VCaP (cell line): ENCODE measurements at regions not wholly inside any gene's neighbourhood (a gene's known extent, or its start where the extent isn't known, plus 50 kb on each side); places are given as distances from the start of the nearest gene placed in this dataset.

Experiments used
- H3K27ac ChIP-seq: fragments of 450-650 bp; 2 replicates; pipeline ENCODE4 v1.5.1; 2017
- TF ChIP-seq, protein P1 (sequence below): fragments of 450-650 bp; conservative IDR thresholded peaks from 2 replicates; pipeline ENCODE4 v1.5.1; 2017; ENCODE audit warnings: mild to moderate bottlenecking, moderate library complexity

DNA sequence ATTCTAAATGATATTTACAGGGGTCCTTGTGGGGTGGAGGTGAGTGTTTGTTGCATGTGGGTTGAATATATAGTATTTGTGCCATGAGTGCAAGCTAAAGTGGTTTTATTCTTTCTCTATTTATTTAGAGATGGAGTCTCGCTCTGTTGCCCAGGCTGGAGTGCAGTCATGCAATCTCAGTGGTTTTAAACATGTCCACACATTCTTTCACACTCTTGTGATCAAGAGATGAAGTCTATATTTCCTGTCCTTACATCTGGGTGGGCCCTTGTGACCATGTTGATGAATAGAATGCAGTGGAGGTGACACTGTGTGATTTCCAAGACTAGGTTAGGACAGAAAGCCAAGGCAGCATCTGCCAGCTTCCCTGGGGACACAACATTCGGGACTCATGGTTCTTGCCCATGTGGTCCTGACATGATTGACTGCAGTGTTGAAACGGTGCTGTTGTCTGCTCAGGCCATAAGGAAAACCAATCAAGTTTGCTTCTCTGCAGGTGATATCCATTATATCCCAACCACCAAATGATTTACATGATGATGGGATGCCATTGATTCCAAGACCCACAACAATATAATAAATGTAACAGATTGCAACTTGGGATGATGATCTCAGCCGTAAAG is 172.6 kb downstream of the SUDS3 start:
- TF ChIP-seq, protein P1, sequence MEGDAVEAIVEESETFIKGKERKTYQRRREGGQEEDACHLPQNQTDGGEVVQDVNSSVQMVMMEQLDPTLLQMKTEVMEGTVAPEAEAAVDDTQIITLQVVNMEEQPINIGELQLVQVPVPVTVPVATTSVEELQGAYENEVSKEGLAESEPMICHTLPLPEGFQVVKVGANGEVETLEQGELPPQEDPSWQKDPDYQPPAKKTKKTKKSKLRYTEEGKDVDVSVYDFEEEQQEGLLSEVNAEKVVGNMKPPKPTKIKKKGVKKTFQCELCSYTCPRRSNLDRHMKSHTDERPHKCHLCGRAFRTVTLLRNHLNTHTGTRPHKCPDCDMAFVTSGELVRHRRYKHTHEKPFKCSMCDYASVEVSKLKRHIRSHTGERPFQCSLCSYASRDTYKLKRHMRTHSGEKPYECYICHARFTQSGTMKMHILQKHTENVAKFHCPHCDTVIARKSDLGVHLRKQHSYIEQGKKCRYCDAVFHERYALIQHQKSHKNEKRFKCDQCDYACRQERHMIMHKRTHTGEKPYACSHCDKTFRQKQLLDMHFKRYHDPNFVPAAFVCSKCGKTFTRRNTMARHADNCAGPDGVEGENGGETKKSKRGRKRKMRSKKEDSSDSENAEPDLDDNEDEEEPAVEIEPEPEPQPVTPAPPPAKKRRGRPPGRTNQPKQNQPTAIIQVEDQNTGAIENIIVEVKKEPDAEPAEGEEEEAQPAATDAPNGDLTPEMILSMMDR, result no peak

DNA sequence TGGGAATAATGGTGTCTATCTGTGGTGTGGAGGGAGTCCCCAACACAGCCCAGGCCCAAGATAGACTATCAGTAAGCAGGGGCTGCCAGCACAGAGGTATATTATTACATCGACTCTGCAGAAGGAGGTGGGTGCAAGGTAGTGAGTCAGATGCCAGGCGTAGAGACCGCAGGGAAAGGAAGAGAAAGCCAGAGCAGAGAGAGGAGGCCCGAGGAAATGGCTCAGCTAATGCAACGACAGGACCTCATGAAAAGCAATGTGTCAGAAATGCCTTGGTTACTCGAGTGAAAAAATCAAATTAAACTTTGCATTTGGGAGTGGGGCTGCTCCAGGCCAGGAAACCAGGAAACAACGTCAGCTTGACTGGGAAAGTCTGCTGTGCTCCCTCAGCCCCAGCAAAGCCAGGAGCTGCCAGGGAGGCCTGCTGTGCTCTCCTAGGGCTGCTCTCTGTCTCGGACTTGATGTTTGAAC is 173.2 kb downstream of the SUDS3 start:
- H3K27ac ChIP-seq, result no peak overlapping the region
- TF ChIP-seq, protein P1, result no peak

More for the DNA sequence above, 172.6 kb downstream of the SUDS3 start:
- H3K27ac ChIP-seq, result no peak overlapping the region

DNA sequence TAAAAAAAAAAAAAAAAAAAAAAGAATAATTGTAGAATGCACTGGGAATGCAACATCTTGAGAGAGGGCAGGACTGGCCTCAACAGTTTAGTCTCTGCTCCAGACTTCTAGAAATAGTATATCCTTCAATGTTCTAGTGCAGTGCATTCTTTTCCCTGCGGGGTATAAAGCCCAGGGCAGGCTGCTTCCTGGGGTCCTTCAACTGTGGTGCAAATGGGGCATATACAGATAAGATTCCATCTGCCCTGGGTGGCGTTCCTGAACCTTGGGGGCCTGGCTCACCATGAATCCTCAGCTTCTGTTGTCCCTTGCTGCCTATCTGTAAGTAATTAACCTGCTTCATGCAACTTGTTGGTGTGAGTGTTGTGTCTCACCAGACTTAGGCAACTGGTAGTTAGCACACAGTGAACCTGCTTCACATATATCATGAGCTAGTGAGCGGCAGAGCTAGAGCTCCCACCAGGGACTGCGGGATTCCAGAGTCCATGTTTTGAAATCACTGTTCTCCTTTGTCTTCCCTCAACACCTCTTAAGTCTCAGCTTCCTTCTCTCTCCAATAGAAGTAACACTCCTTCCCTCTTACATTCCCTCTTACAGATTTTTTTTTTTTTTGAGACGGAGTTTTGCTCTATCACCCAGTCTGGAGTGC is 177.6 kb downstream of the SUDS3 start:
- TF ChIP-seq, protein P1, result no peak

DNA sequence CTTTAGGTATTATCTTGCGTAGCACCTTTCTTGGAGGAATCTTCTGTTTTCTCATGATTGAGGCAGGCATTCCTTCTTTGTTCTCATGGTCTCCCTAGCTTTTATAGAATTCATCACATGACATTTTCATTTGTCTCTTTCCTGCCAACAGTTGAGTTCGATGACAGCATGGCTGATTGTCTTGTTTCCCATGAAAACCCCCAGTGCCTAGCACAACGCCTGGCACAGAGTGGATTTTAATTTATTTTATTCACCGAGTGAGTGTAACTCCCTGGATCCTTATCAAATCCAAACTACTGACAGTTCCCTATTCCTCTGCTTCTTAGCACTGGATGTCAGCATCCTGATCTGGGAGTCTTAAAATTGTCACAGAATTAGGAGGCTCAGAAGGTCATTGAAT is 182.6 kb downstream of the SUDS3 start:
- H3K27ac ChIP-seq, result no peak overlapping the region
- TF ChIP-seq, protein P1, result no peak

More for the DNA sequence above, 177.6 kb downstream of the SUDS3 start:
- H3K27ac ChIP-seq, result no peak overlapping the region

DNA sequence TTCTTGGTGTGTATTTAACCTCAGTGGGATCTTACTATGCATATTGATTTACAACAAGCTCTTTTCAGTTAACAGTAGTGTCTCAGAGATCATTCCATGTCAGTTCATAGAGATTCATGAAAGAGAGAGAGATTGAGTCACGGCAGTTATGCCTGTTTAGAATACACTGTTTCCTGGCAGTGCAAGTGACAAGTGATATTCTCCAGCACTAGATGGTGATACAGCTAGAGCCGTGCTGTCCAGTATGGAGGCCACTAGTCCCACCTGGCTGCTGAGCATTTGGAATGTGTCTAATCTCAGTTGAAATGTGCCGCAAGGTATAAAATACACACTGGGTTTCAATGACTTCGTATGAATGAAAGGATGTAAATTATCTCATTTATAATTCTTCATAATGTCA is 184.4 kb downstream of the SUDS3 start:
- H3K27ac ChIP-seq, result no peak overlapping the region
- TF ChIP-seq, protein P1, result no peak

DNA sequence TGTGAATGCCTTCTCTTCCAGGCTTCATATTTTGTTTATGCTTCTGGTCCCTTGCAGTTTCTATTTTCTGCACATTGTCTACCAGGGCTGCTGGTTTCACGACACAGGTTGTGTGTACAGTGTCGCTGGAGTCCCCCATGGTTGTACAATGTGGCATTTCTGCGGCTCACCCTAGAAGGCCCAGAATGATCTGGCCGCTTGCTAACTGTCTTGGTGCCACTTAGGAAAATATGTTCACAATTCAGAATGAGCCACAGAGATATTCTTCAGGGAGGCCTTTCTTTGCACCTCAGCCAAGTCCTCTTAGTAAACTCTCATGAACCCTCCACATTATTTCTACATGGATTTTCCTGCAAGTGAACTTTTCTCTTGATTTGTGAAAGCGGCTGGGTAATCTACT is 195.4 kb downstream of the SUDS3 start:
- H3K27ac ChIP-seq, result no peak overlapping the region
- TF ChIP-seq, protein P1, result no peak

DNA sequence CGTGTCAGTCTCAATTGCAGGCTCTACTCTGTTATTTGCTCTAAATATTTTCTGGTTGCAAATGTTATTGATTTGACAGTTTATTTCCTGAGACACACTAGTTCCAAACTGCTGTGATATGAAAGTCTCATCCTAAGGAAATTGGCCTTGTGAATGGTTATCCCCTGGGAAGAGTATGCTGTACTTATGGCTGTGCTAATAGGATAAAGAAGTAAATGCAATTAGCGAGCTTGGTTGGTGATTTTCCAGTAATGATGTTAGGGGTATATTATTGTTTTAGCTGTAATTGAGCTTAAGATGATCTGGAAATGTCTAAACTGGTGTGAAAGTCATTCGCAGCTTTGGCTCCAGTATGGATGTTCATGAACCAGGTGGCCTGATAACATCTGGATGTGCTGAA is 197.9 kb downstream of the SUDS3 start:
- no peak overlapping the region for H3K27ac ChIP-seq
- TF ChIP-seq, protein P1, result no peak
